Skeletal muscle cell (primary cell): ENCODE measurements at regions not wholly inside any gene's neighbourhood (a gene's known extent, or its start where the extent isn't known, plus 50 kb on each side); places are given as distances from the start of the nearest gene placed in this dataset.

Experiments used
- DNase-seq: peaks from one replicate; pipeline ENCODE4 v3.0.0-alpha.2; 2010; ENCODE audit warnings: low read depth
- H3K4me3 ChIP-seq: 2 replicates; pipeline ENCODE4 v1.5.1; 2011; ENCODE audit warnings: low read depth, mild to moderate bottlenecking, control low read depth, low read length, moderate library complexity

DNA sequence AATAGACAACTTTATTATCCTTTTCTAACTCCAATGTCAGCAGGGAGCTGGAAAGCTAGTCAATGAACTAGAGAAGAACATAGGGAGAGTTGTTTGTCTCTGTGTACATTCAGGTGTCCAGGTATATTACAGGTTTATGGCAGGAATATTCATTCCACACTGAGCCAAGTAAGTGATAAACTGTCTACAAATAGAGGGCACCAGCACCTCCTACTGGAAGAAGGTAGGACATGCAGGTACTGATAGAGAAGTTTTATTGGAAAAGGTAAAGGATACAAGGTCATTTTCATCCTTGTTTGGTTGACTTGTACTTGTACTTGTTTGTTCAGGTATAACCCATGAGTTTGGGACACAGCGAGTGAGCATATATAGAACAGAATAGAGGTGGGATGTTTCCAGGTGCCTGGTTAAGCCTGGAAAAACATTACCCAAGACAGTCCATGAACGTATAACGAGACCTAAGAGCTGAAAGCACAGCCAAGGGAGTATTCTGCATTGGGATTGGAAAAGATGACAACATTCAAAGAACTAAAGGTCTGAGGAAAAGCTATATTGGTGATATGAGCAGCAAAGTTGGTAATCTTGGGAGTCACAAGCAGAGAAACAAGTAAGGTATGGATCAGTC, 61.4 kb upstream of the PPP1R3C start:
- no peak overlapping the region for H3K4me3 ChIP-seq
- DNase-seq: no peak

DNA sequence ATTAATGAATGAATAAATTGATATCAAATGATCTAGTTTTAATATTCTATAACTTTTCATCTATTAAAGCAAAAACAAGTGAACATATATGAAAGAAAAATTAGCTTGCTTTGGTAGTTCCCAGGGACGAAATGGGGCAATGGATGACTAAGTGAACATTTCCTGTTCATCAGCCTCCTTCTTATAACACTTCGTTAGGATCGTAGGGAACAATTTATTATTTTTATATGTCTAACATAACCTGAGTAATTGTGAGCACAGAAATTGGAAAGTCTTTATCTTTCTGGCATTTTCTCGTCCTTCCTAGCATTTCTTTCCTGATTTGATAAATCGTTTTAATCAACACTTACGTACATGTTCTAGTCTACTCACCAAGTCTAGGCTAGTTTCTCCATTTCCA, 59.1 kb upstream of the PPP1R3C start:
- H3K4me3 ChIP-seq: no peak overlapping the region
- DNase-seq: no peak

DNA sequence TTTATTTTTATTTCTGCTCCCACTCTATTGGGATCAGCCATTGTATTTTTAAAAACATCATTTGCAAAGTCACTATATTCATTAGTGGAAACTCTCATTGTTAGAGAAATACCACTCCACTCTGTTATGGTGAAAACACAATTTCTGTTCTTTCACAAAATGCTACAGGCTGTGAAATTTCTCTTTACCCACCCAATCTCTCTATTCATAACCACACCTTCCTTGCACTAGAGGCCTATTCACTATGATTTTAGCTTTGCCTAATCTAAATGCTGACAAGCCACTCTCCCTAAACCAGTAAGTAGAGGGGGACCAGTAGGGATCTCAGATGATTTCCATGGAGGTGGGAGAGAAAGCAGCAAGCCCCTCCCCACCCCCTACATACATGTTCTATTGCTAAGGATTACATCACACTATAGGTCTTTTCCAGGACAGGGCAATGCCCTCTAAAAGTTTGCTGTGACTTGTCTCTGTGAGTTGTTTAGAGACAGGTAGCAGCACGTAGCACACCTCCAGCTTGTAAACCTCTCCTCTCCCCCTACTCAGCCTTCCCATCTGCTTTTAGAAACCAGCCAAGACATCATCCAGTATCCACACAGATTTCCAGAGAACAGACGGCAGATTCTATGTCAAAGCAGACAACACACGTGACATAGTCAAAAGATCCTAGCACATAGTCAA, 58.3 kb upstream of the PPP1R3C start:
- no peak overlapping the region for H3K4me3 ChIP-seq
- no peak for DNase-seq

DNA sequence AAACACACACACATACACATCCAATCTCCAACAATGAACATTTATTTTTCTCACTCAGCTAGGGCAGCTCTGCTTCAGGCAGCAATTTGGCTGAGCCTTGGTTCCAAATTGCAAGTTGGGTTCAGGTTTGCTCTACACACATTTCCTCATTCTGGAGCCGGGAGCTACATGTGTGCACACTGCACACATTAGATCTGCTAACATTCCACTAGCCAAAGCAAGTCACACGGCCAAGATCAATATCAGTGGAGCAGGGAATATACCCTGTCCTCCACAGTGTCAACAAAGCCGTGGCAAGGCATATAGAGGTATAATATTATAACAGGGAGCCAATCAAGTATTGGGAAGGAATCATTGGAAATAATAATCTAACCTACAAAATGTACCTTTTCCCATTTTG, 57.5 kb upstream of the PPP1R3C start:
- DNase-seq: no peak
- H3K4me3 ChIP-seq: no peak overlapping the region

DNA sequence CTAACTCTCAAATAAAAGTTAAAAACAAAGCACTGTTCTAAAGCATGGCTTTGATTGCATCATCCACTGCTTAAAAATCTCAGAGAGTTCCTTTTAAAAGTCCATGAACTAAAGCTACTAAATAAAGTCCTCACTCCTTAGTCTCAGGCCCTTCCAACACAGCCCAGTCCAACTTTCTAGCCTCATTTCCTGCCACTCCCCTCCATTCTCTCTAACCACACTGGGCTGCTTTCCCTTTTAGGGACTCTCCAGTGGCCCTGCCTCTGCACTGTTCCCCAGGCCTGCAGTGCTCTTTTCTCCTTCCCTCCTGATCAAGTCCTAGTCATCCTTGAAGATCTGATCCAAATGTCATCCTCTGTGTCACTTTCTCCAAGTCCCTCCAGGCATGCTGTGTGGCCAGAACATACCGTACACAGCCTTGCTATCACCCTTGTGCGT, 56.9 kb upstream of the PPP1R3C start:
- DNase-seq: no peak

DNA sequence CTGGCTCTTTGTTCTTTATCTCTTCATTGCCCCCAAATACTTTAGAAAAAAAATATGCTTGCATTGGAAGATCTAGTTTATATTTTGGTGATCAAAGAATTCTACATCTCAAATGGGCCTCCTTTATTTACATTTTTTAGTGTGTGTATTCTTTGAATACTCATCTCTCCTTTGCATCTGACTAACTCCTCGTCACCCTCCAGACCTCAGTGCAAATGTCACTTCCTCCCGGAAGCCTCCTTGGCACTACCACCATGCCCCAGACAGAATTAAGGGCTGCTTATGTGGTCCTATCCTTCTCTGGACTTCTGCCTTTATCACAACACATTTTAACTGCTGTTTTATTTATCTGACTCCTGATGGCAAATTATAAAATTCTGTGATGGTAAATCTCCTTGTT, 52.0 kb upstream of the PPP1R3C start:
- no peak overlapping the region for H3K4me3 ChIP-seq
- no peak for DNase-seq

More for the DNA sequence above, 56.9 kb upstream of the PPP1R3C start:
- H3K4me3 ChIP-seq: no peak overlapping the region

DNA sequence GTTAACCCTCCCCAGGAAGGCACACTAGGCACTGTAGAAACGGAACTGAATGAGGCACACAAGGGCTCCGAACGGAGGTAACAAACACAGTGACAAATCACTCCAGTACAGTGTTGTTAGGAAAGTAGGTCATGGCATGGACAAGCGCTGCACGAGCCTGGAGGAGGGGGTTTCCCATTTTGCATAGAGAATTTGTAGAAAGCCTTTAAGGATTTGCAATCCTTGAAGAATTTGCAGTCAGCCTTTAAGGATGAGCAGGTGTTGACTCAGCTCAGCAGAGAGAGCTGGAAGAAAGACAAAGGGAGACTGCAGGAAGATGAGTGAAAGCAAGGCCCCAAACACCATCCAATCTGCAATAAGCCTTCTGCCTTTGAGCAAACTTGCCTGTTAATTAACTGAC, 51.1 kb upstream of the PPP1R3C start:
- no peak overlapping the region for H3K4me3 ChIP-seq
- peak; percentile 55 for DNase-seq

DNA sequence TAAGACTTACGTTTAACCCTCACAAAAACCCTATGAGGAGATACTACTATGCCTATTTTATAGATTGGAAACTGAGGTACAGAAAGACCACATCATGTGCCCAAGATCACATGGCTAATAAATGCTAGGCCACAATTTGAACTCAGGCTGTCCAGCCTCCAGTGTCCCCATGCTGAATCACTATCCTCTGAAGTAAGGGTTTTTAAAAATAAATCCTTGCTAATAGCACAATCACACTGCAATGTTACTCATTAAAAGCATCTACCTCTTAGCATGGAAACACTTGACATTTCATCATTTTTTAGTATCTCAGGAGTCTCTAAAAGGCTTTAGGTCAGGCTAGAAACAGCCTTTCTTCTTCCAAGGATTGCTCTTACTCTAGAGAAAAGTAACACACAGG, 50.0 kb upstream of the PPP1R3C start:
- no peak for DNase-seq
- H3K4me3 ChIP-seq: no peak overlapping the region
